ENCODE measurements at regions not wholly inside any gene's neighbourhood (a gene's known extent, or its start where the extent isn't known, plus 50 kb on each side); places are given as distances from the start of the nearest gene placed in this dataset.

GRCh38 chr2:19225931-19226330 is 132.5 kb downstream of the OSR1 start:
- no peaks in the 10 kb centered on the region for H3K79me2 ChIP-seq (replicated peaks; ENCODE audit: insufficient read depth, low read length)
- no peaks in the 10 kb centered on the region for H3K9me3 ChIP-seq (ENCODE audit: low read length)
- no peak overlapping the region for H3K27ac ChIP-seq (ENCODE audit: low read length)
- no peaks in the 10 kb centered on the region for H3K36me3 ChIP-seq (ENCODE audit: insufficient read depth, low read length)
- H2AFZ ChIP-seq (ENCODE audit: low read depth, low read length) = no peak overlapping the region
- TF ChIP-seq MXI1 (conservative IDR thresholded peaks at IDR 0.05; ENCODE audit: poor library complexity, severe bottlenecking) (no peak), RAD21 (conservative IDR thresholded peaks at IDR 0.05) (no peak), SMC3 (conservative IDR thresholded peaks at IDR 0.05; ENCODE audit: poor library complexity) (no peak), TAF1 (IDR thresholded peaks at IDR 0.05; ENCODE audit: low read depth) (no peak), POLR2AphosphoS5 (IDR thresholded peaks at IDR 0.05) (no peak), REST (IDR thresholded peaks at IDR 0.05; ENCODE audit: borderline replicate concordance) (no peak), EP300 (conservative IDR thresholded peaks at IDR 0.05; ENCODE audit: poor library complexity, severe bottlenecking) (no peak), EZH2 (IDR thresholded peaks at IDR 0.05; ENCODE audit: borderline replicate concordance, insufficient read depth, low read length, poor library complexity, severe bottlenecking) (no peak), CTCF (IDR thresholded peaks at IDR 0.05; ENCODE audit: poor library complexity, severe bottlenecking) (no peak)
- H3K4me2 ChIP-seq (ENCODE audit: low read length) = no peak overlapping the region
- no peaks in the 10 kb centered on the region for H3K9me2 ChIP-seq (ENCODE audit: insufficient read depth, low read length)
- no peaks in the 10 kb centered on the region for H4K20me1 ChIP-seq (ENCODE audit: insufficient read depth)
- no peak overlapping the region for H3K9ac ChIP-seq (ENCODE audit: low read length)
- no peaks in the 10 kb centered on the region for H3F3A ChIP-seq (ENCODE audit: insufficient read depth, low read length, poor library complexity, severe bottlenecking)
- H3K4me3 ChIP-seq (ENCODE audit: low read length) = no peak overlapping the region
- no peaks in the 10 kb centered on the region for H3K27me3 ChIP-seq (ENCODE audit: insufficient read depth, low read depth, low read length)

- H2AFZ ChIP-seq (ENCODE audit: low read depth, low read length) = no peak overlapping the region
- H3K4me3 ChIP-seq (ENCODE audit: low read length) = no peak overlapping the region
- H3K79me2 ChIP-seq (replicated peaks; ENCODE audit: insufficient read depth, low read length) = no peaks in the 10 kb centered on the region
- no peak overlapping the region for H3K4me2 ChIP-seq (ENCODE audit: low read length)
- no peak overlapping the region for H3K9ac ChIP-seq (ENCODE audit: low read length)
- H3K9me2 ChIP-seq (ENCODE audit: insufficient read depth, low read length) = no peaks in the 10 kb centered on the region
- no peaks in the 10 kb centered on the region for H3K36me3 ChIP-seq (ENCODE audit: insufficient read depth, low read length)
- H3F3A ChIP-seq (ENCODE audit: insufficient read depth, low read length, poor library complexity, severe bottlenecking) = no peaks in the 10 kb centered on the region
- TF ChIP-seq TAF1 (IDR thresholded peaks at IDR 0.05; ENCODE audit: low read depth) = no peak
- no peak for TF ChIP-seq MXI1 (conservative IDR thresholded peaks at IDR 0.05; ENCODE audit: poor library complexity, severe bottlenecking)
- no peak for TF ChIP-seq EZH2 (IDR thresholded peaks at IDR 0.05; ENCODE audit: borderline replicate concordance, insufficient read depth, low read length, poor library complexity, severe bottlenecking)
- no peak for TF ChIP-seq REST (IDR thresholded peaks at IDR 0.05; ENCODE audit: borderline replicate concordance)
- TF ChIP-seq POLR2AphosphoS5 (IDR thresholded peaks at IDR 0.05) = no peak
- TF ChIP-seq EP300 (conservative IDR thresholded peaks at IDR 0.05; ENCODE audit: poor library complexity, severe bottlenecking) = no peak
- no peak for TF ChIP-seq SMC3 (conservative IDR thresholded peaks at IDR 0.05; ENCODE audit: poor library complexity)
- TF ChIP-seq CTCF (IDR thresholded peaks at IDR 0.05; ENCODE audit: poor library complexity, severe bottlenecking) = no peak
- no peak for TF ChIP-seq RAD21 (conservative IDR thresholded peaks at IDR 0.05)
- no peak overlapping the region for H3K27ac ChIP-seq (ENCODE audit: low read length)
- no peaks in the 10 kb centered on the region for H3K9me3 ChIP-seq (ENCODE audit: low read length)
- H3K27me3 ChIP-seq (ENCODE audit: insufficient read depth, low read depth, low read length) = no peaks in the 10 kb centered on the region
- no peaks in the 10 kb centered on the region for H4K20me1 ChIP-seq (ENCODE audit: insufficient read depth)
These were observed 133.3 kb downstream of the OSR1 start for GRCh38 chr2:19225126-19225525.

Data from neural cell (in vitro differentiated cells).